Lung (tissue), 11 donors: ENCODE measurements at regions not wholly inside any gene's neighbourhood (a gene's known extent, or its start where the extent isn't known, plus 50 kb on each side); places are given as distances from the start of the nearest gene placed in this dataset.

Experiments
- ATAC-seq: fragments of 200-7000 bp; cut with Tn5 transposase; one replicate; pipeline ENCODE4 v1.9.1; 2020; ENCODE audit warnings: moderate number of reproducible peaks; ENCODE audit not compliant: insufficient read depth, low FRiP score
- DNase-seq, 3 donors: peaks; one replicate each; pipeline ENCODE4 v3.0.0-alpha.2; 2013 to 2017
- H3K27ac ChIP-seq, 2 donors: one replicate each; pipeline ENCODE4 v1.5.1; 2013; ENCODE audit warnings: mild to moderate bottlenecking in 2 of 2, moderate library complexity in 2 of 2, control low read depth in 1 of 2, inconsistent platforms in 1 of 2, low read depth in 1 of 2, low read length in 1 of 2
- H3K27me3 ChIP-seq, 3 donors: one replicate each; pipeline ENCODE4 v1.5.1; 2013; ENCODE audit warnings: low read length in 2 of 3; ENCODE audit not compliant: control insufficient read depth in 3 of 3, insufficient read depth in 3 of 3
- H3K36me3 ChIP-seq, 4 donors: one replicate each; pipeline ENCODE4 v1.5.1; 2013; ENCODE audit warnings: low read length in 4 of 4, mild to moderate bottlenecking in 1 of 4, moderate library complexity in 1 of 4; ENCODE audit not compliant: control insufficient read depth in 4 of 4, insufficient read depth in 4 of 4
- H3K4me1 ChIP-seq, 5 donors: one replicate each; pipeline ENCODE4 v1.5.1; 2013; ENCODE audit warnings: low read length in 5 of 5, mild to moderate bottlenecking in 2 of 5, moderate library complexity in 1 of 5; ENCODE audit not compliant: control insufficient read depth in 5 of 5, insufficient read depth in 5 of 5
- H3K4me3 ChIP-seq: one replicate; pipeline ENCODE4 v1.5.1; 2013; ENCODE audit warnings: mild to moderate bottlenecking, control low read depth, moderate library complexity
- H3K9ac ChIP-seq, 2 donors: one replicate each; pipeline ENCODE4 v1.5.1; 2013; ENCODE audit warnings: low read length in 2 of 2, control low read depth in 1 of 2; ENCODE audit not compliant: insufficient read depth in 1 of 2
- H3K9me3 ChIP-seq, 4 donors: one replicate each; pipeline ENCODE4 v1.5.1; 2013; ENCODE audit warnings: low read length in 3 of 4, mild to moderate bottlenecking in 1 of 4, moderate library complexity in 1 of 4; ENCODE audit not compliant: control insufficient read depth in 4 of 4, insufficient read depth in 3 of 4
- WGBS, 2 donors: extraction: QIAGEN DNeasy Blood & Tissue Kit; methylation state at CpG; one replicate each; pipeline ENCODE4 v1.1.7; 2013; 5-methylcytosine and 5-hydroxymethylcytosine counted together
- TF ChIP-seq, protein P1 (sequence below): IDR thresholded peaks from 2 replicates; pipeline ENCODE4 v1.5.1; 2012; ENCODE audit warnings: mild to moderate bottlenecking; ENCODE audit errors: control extremely low read depth, extremely low read depth
- donor health status: control.
- donor health status: control.
- donor health status: Bipolar disorder and iron deficiency.
- donor health status: healthy.
- donor health status: DM: yes; HTN: yes; CAD: no.

DNA sequence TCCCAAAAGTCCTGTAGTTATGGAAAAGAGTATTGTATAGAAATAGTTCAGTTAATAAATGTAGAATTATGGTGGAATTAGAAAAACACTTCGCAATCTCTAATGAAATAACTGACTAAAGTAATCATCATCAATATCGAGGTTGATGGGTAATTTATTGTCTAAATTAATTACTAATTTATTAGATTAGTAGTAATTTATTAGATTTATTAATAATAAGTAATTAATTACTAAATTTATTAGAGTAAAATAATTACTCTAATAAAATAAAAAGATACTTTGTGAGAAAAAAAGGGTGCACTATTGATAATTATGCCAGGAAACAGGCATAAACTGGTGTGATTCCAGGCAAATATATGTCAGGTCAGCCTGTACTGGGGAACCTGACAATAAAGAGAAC, 455.6 kb downstream of the AASDHPPT start:
- Histone ChIP-seq H3K4me1 (no peaks in the 10 kb centered on the region), H3K9me3 (no peaks in the 10 kb centered on the region), H3K36me3 (no peaks in the 10 kb centered on the region), H3K27ac (no peak overlapping the region), H3K9ac (no peak overlapping the region), H3K27me3 (no peaks in the 10 kb centered on the region), H3K4me3 (no peak overlapping the region)
- DNase-seq (no peak), ATAC-seq (no peak)
- 93 to 94% methylated on average over 2 of the region's 2 CpGs for WGBS, 2 donors
- TF ChIP-seq, protein P1, sequence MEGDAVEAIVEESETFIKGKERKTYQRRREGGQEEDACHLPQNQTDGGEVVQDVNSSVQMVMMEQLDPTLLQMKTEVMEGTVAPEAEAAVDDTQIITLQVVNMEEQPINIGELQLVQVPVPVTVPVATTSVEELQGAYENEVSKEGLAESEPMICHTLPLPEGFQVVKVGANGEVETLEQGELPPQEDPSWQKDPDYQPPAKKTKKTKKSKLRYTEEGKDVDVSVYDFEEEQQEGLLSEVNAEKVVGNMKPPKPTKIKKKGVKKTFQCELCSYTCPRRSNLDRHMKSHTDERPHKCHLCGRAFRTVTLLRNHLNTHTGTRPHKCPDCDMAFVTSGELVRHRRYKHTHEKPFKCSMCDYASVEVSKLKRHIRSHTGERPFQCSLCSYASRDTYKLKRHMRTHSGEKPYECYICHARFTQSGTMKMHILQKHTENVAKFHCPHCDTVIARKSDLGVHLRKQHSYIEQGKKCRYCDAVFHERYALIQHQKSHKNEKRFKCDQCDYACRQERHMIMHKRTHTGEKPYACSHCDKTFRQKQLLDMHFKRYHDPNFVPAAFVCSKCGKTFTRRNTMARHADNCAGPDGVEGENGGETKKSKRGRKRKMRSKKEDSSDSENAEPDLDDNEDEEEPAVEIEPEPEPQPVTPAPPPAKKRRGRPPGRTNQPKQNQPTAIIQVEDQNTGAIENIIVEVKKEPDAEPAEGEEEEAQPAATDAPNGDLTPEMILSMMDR: no peak

DNA sequence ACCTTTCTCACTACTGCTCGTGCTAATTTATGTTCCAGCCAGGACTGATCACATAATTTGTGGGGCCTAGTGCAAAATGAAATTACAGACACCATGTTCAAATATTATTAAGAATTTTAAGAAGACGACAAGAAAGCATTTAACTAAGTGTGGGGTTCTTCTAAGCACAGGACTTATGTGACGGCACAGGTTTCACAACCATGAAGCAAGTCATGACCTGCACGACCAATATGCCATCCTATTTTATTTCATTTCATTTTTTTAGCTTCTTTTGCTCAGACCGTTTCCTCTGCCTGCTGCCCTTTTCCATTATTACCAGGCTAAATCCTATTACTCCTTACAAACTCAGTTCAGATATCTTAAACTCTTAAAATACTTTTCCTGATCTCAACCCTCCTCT, 462.5 kb downstream of the AASDHPPT start:
- Histone ChIP-seq H3K27me3 (no peaks in the 10 kb centered on the region), H3K36me3 (no peaks in the 10 kb centered on the region), H3K4me3 (no peak overlapping the region), H3K9ac (no peak overlapping the region), H3K27ac (no peak overlapping the region), H3K9me3 (no peaks in the 10 kb centered on the region), H3K4me1 (no peaks in the 10 kb centered on the region)
- DNase-seq (no peak), ATAC-seq (no peak)
- WGBS, 2 donors: 77 to 78% methylated on average over 5 of the region's 5 CpGs
- TF ChIP-seq, protein P1: no peak

GRCh38 chr11:106548406-106548805, 469.9 kb downstream of the GUCY1A2 start:
- no peak overlapping the region for H3K4me3 ChIP-seq
- H3K36me3 ChIP-seq: no peaks in the 10 kb centered on the region
- ATAC-seq (no peak), DNase-seq (no peak)
- H3K27me3 ChIP-seq: no peaks in the 10 kb centered on the region
- H3K4me1 ChIP-seq: no peaks in the 10 kb centered on the region
- TF ChIP-seq, protein P1: no peak
- H3K9me3 ChIP-seq: peaks cover 0 to 13% (median 1%) of the 10 kb centered on the region in 4 donors
- no peak overlapping the region for H3K27ac ChIP-seq
- no peak overlapping the region for H3K9ac ChIP-seq
- whole genome bisulfite sequencing, 2 donors: 68 to 84% methylated on average over 2 of the region's 2 CpGs
